HG03045 (cell line): ENCODE measurements at regions not wholly inside any gene's neighbourhood (a gene's known extent, or its start where the extent isn't known, plus 50 kb on each side); places are given as distances from the start of the nearest gene placed in this dataset.

Experiments
- ATAC-seq: cut with Tn5 transposase; IDR thresholded peaks from one replicate; pipeline ENCODE4 v1.9.1; 2021; ENCODE audit warnings: mild to moderate bottlenecking, moderate library complexity; ENCODE audit not compliant: unreplicated experiment

DNA sequence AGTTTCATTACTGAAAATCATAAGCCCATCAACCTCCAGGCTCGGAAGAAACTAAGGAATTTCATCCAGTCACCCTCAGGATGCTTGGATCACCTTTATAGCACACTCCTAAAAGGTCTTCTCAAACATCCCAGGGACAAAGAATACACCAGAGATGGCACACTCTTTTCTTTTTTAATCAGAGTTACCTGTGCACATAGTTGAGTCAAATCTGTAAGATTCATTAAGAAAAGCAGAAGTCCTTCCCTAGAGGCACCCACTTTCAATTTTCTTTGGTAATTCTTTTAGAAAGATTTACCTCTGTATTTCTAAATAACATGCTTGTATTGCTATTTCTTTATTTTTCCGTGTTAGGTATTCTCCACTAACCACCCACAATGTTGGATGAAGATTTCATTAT lies 50.6 kb upstream of the IL6 start:
- ATAC-seq = no peak

DNA sequence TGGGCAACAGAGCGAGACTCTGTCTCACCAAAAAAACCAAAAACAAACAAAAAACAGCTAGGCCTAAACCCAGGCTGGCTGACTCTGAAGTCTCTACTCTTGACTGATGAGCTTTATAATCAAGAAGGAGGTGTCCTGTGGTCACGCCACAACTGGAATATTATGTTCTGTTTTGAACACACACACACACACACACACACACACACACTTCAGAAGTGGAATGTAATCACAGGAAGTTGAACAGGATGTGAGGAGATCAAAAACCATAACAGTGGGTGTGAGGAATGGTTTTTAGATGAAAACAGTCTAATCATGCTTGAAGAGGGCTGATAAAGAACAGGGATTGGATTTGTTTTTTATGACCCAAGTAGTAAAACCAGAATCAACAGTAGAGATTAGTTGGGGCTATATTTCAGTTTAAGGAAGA lies 51.1 kb upstream of the IL6 start:
- ATAC-seq = no peak

DNA sequence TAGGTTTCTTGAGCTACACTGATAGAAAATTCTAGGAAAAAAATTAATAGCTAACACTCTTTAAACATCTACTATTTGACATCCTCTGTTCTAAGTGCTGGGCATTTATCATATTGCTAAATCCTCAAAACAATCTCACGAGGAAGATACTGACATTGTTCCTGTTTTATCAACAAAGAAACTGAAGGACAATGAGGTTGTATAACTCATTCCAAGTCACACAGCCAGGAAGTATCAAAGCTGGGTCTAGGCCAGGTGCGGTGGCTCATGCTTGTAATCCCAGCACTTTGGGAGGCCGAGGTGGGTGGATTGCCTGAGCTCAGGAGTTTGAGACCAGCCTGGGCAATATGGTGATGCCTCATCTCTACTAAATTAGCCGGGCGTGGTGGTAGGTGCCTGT lies 51.6 kb upstream of the IL6 start:
- ATAC-seq = no peak

DNA sequence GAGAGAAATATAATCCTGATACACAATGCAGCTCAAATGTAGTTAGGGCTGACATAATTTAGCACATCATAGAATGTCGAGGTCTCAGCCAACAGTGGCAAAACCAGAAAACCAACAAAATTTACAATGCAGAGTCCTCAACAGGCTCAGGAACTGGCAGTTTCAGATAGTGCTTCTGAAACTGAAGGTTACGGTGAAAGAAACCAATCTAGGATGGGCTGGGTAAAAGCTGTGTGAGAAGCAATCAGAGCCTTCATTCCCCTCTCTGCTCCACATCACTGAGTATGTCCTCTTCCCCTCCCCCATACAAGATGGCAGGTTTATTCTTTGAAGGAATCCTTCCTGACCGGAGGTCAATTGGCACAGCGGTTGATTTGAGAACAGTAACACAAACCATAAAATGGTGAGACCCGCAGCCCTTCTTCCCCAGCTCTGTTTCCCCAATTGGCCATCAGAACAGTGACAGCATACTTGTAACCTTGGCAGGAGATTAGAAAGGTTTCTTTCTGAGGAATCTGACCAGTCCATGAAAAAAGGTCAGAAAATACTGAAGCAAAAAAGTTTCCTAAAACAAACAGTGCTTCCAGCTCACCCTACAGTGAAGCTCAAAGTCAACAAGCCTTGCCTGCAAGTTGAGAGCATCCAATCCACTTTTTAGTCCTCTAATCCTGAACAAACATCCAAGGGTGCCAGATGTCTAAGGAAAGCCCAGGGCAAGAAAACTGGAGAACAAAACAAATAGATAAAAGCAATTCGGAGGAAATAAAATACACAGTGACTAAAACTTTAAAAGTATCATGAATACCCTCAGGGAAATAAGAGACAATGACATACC lies 53.9 kb upstream of the IL6 start:
- peak; percentile 68 for ATAC-seq

DNA sequence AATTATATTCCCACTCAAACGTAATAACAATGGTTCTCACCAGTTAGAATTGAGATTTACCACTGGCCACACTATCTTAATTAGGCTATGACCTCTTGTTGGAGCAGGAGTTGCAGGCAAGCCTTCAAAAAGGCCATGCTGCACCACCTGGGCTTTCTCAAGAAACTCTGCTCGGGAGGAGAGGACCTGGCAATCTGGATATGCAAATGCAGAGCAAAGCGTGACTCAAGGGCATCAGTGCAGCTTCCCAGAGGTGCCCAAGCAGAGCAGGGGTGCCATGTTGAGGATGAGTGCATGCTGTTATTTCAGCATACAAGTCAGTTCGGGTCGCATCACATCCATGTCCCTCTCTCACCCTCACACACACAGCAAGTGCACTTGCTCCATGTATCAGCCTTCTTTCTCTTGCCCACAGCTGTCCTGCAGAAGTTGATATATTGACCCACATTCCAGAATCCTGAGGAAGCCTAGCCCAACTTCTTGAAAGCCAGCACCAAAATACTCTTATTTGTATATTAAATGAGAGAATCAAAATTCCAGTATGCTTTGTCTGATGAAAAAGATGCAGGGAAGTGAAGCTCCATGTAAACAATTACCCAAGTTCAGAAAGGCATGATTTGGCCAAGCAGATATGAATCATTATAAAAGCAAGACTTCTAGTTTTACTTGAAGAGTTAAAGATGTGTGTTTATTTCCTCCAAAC lies 55.7 kb upstream of the IL6 start:
- no peak for ATAC-seq

DNA sequence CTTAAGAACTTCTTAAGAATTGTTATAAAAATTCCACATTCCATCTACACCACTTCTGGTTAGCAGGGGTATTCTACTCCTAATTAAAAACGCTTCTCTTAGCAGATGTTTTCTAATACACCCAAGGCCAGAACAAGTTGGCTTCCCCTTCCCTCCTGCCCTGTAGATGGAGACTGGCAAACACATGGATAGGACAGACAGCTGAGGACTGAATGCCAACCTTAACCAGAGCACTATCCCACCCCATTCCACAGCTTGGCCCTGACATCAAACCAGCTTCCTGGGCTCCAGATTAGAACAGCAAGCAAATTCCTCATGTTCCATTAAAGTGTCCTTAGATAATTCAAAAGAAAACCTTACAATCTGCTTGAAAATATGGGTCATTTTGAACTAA lies 56.6 kb upstream of the IL6 start:
- ATAC-seq = no peak

DNA sequence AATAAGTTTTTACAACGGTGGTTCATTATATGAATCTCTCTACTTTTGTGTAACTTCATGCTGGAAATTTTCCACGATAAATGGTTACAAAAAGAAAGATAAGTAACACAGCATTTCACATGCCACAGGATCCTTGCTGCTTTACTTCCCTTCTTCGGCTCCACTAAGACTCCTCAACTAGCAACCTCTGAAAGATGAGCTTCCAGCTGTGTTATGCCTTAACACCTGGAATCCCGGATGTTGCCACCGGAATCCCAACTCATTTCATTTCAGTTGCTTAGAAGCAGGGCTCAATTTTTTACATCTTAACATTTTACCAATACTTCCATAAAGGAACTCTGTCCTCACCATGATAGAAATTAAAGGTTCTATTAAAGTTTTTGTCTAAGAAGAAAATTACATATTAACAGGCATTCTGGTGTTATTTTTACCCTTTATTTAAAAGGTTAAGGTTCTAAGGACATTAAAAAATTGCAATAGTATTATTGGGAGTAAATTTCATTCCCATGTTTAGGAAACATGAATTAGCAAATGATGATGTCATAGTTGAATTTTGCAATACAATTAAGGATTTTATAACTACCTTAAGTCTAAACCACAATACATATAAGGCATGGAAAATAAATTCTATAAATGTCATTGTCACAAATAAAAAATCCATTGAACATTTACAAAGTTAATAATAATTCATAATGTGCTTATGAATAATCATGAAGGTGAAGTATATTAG lies 57.1 kb upstream of the IL6 start:
- ATAC-seq = no peak

DNA sequence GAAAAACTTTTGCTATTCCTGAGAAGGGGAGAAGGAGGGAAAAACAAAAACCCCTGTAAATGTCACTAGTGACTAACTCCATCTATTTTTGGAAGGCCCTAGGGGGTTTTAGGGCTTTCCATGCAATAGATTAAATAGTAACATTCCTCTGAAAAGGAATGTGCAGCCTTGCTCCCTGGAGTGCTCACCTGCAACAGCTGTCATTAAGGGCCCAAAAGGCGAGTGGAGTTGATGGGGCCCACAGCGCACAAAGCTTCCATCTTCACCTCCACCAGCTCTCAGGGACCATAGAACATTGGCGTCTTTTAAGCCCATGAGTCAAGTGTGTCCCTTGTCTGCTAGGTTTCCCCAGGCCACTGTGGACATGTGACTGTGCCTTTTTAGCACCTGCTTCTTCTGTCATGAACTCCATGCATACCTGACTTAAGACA lies 58.0 kb upstream of the IL6 start:
- no peak for ATAC-seq

DNA sequence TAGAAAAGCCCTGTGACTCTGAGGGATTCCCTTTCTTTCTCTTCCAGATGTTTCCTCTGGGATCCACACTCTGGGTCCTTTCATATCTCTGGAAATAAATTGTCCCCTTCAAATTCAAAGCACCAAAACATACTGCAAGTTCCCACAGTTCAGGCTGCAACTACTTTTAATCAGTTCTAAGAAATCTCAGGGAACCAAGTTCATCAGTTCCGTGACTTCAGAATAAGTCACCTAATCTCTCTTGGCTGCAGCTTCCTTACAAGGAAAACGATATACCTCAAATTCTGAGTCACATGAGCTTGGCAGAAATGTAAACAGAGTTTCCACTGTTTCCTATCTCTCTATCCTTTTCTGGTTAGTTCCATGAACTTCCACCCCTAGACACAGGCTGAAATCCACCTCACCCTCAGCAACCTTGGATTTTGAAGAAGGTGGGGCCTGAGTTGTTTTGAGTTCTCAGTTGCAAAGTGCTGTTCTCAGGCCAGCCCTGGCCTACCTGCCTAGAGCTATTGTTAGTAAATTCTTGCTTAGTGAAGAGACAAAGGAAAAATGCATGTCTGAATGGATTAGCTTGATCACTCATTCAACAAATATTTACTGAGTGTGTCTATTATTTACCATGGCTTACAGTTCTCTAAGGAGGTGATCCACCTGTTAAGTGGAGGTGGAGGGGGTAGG lies 59.3 kb upstream of the IL6 start:
- ATAC-seq = no peak

DNA sequence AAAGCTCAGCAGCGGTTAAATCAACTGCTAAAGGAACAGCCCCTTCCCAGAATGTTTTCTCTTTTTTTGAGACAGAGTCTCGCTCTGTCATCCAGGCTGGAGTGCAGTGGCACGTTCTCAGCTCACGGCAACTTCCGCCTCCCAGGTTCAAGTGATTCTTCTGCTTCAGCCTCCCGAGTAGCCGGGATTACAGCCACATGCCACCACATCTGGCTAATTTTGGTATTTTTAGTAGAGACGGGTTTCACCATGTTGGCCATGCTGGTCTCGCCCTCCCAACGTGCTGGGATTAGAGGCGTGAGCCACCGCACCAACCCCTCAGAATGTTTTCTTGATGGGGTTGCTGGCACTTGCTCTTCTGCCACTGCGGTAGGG lies 59.8 kb upstream of the IL6 start:
- no peak for ATAC-seq

DNA sequence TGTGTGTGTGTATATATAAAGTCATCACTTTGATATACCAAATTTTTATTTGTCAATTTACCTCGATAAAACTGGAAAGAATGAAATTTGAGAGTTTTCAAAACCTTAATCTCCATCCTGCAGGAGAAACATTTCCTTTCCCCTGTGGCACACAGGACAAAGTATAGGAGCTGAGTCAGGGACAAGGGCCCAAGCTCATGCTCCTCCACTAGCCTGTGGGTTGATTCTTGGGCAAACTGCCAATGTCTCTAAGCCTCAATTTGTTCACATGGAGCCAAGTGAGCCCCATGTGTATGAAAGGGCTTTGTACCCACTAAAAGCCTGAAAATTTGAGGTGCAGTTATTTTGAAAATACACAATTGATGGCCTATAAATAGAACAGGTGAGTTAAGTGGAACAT lies 60.3 kb upstream of the IL6 start:
- ATAC-seq = no peak

DNA sequence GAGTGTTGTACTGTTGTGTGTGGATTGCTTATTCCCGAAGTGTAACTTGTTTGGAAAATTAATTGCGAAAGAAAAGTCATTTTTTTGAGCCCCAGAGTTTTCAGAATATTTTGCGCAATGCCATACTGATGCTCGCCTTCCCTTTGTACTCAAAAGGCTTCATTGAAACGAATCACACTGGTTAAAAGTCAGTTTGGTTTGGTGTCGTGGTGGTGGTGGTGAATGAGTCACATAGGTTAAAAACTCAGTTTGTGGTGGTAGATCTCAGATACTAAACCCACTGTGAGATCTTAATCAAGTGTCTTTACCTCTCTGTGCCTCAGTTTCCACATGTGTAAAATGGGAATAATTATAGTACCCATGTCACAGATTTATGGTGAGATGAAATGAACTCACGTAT lies 61.1 kb upstream of the IL6 start:
- ATAC-seq = no peak

DNA sequence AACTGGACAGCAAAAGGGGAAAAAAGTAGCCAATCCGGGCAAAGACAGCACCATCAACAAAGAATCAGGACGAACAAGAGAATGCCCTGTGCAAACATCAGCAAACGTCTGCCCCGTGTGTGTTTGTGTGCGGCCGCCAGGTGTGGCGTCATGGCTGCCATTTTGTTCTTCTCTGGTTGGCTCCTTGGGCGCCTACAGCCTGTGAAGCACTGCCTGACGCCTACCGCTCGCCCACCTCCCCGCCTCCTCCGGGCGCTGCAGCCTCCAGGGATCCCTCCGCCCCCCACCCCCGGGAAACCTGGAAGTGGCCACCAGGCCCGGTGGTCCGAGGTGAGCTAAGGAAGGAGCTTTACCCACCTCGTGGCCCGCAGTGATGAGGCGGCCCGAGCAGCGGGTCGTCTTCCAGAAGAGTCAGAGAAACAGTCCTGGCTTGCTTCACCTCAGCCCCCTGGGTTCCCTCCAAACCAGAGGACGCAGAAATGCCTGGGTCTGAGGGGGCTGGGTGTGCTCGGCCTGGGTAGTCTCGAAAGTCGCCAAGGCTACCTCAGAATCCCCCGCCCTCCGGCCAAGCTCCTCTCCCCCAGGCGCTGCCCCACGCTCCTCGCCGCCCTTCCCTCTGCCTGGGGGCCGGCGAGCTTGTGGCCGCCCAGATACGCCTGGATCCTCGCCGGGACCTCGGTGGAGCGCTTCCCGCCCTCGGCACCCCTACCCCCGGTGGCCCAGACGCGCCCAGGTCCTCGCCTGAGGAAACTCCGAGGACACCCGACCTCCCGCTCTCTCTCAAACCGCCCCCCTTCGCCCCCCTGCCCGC lies 61.8 kb upstream of the IL6 start:
- no peak for ATAC-seq

DNA sequence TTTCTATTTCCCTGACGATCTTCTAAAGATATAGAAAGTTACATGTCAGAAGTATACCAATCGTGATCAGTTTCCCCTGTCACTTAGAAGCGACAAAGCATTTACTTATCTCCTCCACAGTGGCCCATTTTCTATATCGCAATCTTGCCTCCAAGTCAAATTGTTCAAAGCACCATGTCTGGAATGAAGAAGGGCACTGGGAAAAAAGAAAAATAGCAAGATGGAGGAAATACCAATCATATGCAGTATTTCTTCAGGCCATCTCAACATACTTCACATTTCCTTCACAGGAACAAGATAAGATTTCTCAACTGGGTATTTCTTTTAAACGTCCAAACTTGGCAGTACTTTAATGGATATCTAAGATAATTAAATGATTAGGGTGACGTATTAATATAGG lies 63.3 kb upstream of the IL6 start:
- ATAC-seq = no peak

DNA sequence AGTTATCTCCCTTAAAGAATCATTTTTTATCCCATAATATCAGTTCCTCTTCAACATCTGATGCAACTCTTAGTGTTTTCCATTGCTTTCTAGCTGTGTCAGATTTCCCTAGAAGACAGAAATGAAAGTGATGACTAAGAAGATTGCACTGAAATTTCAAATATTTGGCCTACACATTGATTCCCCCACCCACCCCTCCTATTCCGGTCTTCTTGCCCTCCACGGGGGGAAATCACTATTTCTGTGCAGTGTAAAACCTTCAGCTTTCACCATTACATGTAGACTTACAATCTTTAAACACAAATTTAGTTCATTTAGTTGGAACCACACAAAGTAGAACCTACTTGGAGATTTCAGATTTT lies 63.7 kb upstream of the IL6 start:
- ATAC-seq = no peak

DNA sequence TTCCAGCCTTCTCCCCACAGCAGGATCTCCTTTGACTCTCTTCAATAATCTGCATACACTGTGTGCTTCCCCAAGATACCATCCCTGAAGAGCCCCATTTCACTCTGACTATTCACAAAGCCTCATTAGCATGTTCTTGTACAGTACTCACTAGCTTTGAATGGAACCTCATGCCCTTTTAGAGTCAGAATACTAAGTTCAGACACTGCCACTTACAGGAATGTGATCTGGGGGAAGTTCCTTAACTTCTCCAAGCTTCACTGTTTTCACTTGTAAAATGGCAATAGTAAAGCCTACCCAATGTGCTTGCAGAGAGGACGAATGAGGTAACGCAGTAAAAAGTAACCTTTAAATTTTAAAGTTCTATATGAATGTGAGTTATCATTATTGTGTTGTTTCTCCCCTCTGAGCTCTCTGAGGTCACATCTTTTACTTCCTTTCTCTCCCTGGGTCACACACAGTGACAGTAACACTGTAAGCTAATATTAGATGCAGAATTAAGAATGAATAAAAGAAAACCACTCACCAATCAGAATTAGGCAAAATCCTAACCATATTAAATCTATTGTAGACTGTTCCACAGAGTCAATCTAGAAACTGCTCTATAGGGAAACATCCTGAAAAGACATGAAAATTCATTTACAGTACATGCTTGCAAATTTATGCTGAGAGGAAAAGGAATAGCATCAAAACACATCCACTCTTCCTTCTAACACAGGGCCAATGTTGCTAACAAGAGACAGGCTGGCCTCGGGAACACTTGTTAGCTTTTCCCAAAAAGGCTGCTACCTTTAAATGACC lies 64.2 kb upstream of the IL6 start:
- peak; percentile 65 for ATAC-seq

DNA sequence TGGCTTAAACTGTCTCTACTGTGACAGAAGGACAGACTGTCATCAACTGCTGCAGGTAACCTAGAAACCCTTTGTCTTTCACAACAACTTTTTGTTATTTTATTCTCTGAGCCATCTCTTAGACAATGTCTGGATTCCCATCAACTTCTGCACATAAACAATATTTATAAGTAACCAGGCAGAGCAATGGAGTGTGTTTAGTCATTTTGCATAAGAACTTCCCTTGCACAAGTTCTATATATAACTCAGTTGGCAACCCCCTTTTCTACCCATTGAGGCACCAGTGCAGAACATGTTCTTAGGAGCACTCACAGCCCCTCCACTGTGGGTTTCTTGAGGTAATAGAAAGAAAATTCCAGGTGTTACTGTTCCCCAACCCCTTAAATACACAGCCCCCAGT lies 65.0 kb upstream of the IL6 start:
- ATAC-seq = peak; percentile 43

DNA sequence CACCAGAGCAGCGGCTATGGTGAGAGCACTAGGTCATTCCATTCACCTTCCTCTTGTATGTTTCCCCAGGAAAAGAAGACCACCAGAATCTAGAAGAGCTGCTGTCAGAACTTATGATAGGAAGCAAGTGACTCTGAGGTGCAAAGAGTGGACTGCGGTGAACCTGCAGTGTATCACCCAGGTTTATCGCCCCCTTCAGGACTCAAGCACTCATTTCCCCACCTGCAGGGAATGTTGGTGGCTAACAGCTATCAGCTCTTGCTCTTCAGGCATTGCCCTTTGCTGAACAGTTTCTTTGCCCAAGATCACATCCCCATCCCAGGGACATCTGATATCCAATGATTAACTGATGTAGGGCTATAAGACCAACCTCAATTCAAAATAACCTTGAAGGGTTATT lies 66.3 kb upstream of the IL6 start:
- no peak for ATAC-seq

DNA sequence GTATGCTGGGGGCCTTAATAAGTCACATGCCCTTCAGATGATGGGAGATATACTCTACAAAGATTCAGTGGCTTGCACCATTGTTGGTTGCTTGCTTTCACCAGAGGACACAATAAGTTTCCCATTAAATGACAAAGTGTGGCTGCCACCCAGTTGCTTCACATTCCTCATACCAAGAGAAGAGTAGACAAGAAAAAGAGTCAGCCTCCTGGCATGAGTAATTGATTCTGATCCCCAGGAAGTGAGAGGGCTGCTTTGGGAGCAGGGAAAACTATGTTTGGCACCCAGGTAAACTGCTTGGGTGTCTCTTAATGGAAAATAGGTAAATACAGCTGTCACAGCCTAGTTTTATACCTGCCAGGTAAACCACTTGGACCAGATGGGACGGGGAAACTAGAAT lies 66.7 kb upstream of the IL6 start:
- no peak for ATAC-seq

DNA sequence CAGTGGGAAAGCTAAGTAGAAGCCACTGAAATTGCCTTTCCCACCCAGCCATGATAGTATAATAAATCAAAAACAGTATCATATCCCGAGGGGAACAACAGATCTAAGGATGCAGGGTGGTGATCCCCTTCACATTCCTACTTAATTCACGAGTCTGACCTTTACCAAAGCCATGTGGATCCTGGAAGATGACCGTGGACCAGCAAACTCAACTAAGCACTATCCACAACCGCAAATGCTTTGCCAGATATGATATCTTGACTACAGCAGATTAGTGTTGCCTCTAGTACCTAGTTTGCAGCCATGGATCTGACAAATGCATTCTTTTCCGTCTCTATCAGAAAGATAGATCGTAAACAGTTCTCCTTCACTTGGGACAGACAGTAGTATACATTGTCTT lies 67.3 kb upstream of the IL6 start:
- ATAC-seq = no peak
